NCI-H446 treated with DMSO at 0.1 percent for 48 hours (cell line): ENCODE measurements at regions not wholly inside any gene's neighbourhood (a gene's known extent, or its start where the extent isn't known, plus 50 kb on each side); places are given as distances from the start of the nearest gene placed in this dataset.

ENCODE experiments used
- DNase-seq: peaks from one replicate; lab custom pipeline; 2025; lab: John Stamatoyannopoulos, UW

GRCh38 chr1:67991546-67991945 is 58.9 kb downstream of the DIRAS3 start:
- DNase-seq: peak; percentile 20

- DNase-seq: no peak
Observed at GRCh38 chr1:67988066-67988465, 62.4 kb downstream of the DIRAS3 start.

GRCh38 chr1:67987046-67987799 is 63.2 kb downstream of the DIRAS3 start:
- DNase-seq: no peak

GRCh38 chr1:67983867-67984266 is 66.6 kb downstream of the DIRAS3 start:
- DNase-seq: peak; percentile 27

GRCh38 chr1:67980028-67980427 is 70.4 kb downstream of the DIRAS3 start:
- no peak for DNase-seq

GRCh38 chr1:67979532-67979931 is 70.9 kb downstream of the DIRAS3 start:
- no peak for DNase-seq

- DNase-seq: no peak
Observed at GRCh38 chr1:67978890-67979516, 71.4 kb downstream of the DIRAS3 start.

GRCh38 chr1:67977756-67978155 is 72.7 kb downstream of the DIRAS3 start:
- DNase-seq: peak; percentile 57

GRCh38 chr1:67973051-67973450 is 77.4 kb downstream of the DIRAS3 start:
- no peak for DNase-seq

- DNase-seq: no peak
Observed at GRCh38 chr1:67970088-67970487, 80.3 kb downstream of the DIRAS3 start.

GRCh38 chr1:67969446-67969845 is 81.0 kb downstream of the DIRAS3 start:
- no peak for DNase-seq

GRCh38 chr1:67966666-67967009 is 83.8 kb downstream of the DIRAS3 start:
- DNase-seq: no peak

- DNase-seq: no peak
Observed at GRCh38 chr1:67965995-67966665, 84.3 kb downstream of the DIRAS3 start.

GRCh38 chr1:67963263-67963662 is 87.2 kb downstream of the DIRAS3 start:
- DNase-seq: no peak

GRCh38 chr1:67960766-67961165 is 89.7 kb downstream of the DIRAS3 start:
- peak; percentile 16 for DNase-seq

GRCh38 chr1:67958472-67958871 is 92.0 kb downstream of the DIRAS3 start:
- DNase-seq: no peak

GRCh38 chr1:67957066-67957465 is 93.4 kb downstream of the DIRAS3 start:
- no peak for DNase-seq

- DNase-seq: no peak
Observed at GRCh38 chr1:67956116-67956515, 94.3 kb downstream of the DIRAS3 start.

- DNase-seq: no peak
Observed at GRCh38 chr1:67955591-67955990, 94.8 kb downstream of the DIRAS3 start.

GRCh38 chr1:67953301-67953700 is 97.1 kb downstream of the DIRAS3 start:
- no peak for DNase-seq

GRCh38 chr1:67952071-67952470 is 98.4 kb downstream of the DIRAS3 start:
- DNase-seq: no peak

GRCh38 chr1:67951014-67951413 is 99.4 kb downstream of the DIRAS3 start:
- no peak for DNase-seq
